HG03565 (cell line): ENCODE measurements at regions not wholly inside any gene's neighbourhood (a gene's known extent, or its start where the extent isn't known, plus 50 kb on each side); places are given as distances from the start of the nearest gene placed in this dataset.
A peak's percentile ranks its signal among the peaks of the same experiment; 100 is the strongest.
"Not testable (repeated sequence)": the region's sequence is repeated elsewhere in the genome, so short reads cannot be mapped to it uniquely, and the experiment has no call there.

Experiments
- ATAC-seq: cut with Tn5 transposase; IDR thresholded peaks from one replicate; pipeline ENCODE4 v1.9.1; 2021; ENCODE audit warnings: mild to moderate bottlenecking, moderate library complexity; ENCODE audit not compliant: unreplicated experiment

DNA sequence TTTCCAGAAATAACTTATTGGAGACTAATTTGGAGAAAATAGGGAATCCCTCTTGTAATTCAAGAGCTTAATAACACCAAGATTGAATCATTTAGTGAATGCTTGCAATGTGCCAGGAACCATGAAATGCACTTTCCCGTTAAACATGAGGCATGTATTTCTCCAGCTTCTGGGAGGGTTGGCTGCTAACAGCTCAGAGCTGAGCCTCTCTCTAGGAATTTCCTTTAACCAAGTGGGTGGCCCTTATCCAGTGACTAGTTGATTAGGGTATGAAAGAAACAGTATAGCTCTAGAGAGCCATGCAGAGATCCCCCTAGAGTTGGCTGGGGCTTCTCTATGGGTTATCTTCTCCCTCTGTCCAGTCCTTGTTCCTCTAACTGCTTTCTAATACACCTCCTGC lies 356.4 kb upstream of the GOT2 start:
- no peak for ATAC-seq

- ATAC-seq: no peak
Observed at GRCh38 chr16:59088431-59088830, 354.3 kb upstream of the GOT2 start.

- ATAC-seq: no peak
Observed at GRCh38 chr16:59087641-59088040, 353.5 kb upstream of the GOT2 start.

DNA sequence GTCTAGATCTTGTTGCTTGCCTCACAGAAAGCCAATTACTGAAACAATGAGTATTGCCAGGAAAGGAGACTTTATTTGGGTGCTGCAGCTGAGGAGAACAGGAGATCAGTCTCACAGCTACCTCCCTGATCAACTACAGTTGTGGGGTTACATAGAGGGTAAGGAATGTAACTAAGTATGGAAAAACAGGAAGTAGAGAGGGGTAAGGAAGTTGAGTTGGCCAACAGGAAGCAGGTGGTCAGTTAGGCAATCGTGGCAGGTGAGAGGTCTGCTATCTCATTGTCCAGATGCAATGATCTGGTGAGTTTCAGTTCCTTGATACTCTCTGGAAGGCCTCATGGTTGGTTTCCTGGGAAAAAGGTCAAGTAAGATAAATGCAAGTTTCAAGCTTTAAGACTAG lies 333.1 kb upstream of the GOT2 start:
- no peak for ATAC-seq

- ATAC-seq: no peak
Observed at GRCh38 chr16:59060207-59060606, 326.1 kb upstream of the GOT2 start.

GRCh38 chr16:59058250-59058649 lies 324.1 kb upstream of the GOT2 start:
- ATAC-seq: no peak

DNA sequence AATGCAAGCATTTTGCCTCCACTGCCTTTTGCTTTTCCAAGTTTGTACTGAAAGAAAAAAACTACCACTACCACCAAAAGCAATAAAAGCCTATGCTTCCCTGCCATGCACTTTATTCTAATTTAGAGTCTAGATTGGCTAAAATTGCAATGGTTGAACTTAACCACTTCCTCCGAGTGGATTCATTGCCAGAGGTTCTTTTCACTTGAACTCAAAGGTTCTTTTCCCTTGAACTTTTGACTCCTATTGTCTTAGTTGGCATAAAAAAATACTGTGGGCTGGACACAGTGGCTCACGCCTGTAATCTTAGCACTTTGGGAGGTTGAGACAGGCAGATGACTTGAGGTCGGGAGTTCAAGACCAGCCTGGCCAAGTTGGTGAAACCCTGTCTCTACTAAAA lies 319.8 kb upstream of the GOT2 start:
- no peak for ATAC-seq

DNA sequence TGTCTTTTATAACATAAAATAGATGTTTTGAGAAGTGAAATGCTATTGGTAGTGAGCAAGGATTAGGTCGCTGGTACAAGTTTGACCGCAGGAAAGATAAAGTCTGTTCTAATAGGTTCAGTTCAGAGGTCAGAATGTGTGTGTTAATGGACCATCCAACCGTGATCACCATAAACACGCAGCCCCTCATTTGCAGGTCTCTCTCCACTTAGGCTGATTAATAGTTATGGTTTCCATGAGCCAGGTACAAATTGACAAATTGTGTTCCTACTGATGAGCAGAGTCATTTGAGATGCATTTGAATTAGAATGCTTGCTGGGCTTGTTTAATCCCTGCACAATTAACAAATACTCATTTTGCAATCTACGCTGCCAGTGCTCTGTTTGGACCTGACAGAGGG lies 318.1 kb upstream of the GOT2 start:
- no peak for ATAC-seq

DNA sequence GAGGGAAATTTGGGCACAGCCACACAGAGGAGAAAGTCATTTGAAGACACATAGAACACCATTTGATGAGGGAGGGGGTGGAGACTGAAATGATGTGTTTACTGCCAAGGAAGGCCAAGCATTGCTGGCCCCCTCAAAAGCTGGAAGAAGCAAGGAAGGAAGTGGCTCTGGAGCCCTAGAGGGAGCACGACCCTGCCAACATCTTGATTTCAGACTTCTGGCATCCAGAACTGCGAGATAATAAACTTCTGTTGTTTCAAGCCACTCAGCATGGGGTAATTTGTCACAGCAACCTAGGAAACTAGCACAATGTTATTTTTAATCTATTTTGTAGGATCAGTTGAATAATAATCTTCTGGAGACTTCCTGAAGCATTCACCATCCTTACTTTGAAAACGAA lies 314.8 kb upstream of the GOT2 start:
- ATAC-seq: no peak

DNA sequence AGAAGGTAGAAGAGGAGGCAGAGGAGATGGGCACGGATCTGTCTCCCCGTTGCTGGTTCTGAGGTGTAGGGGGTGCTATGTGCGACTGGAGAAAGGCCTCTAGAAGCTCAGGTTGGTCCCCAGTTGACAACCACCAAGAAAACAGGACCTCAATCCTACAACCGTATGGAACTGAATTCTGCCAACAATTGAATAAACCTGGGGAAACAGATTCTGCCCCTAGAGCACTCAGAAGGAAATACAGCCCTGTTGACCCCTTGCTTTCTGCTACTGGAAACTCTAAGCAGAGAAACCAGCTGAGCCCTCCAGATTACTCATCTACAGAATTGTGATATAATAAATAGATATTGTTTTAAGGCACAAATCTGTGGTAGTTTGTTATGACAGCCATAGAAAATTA lies 313.0 kb upstream of the GOT2 start:
- ATAC-seq: no peak

- ATAC-seq: no peak
Observed at GRCh38 chr16:59046335-59046734, 312.2 kb upstream of the GOT2 start.

DNA sequence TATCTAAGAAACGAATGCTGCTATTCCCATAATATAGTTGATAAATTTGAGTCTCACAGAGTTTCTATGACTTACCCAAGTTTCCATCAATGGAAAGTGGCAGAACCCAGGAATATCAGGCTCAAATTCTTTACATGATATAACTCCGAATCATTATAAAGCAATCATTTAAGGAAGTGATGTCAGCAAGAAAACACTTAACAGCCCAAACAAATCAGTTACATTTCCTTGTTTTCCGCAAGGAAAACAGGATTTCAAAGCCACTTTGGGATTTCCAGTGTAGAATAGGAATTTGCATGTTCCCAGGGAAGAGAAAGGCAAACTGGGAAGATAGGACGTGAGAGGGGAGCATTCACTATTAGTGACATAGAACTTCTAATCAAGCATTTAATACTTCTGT lies 311.4 kb upstream of the GOT2 start:
- ATAC-seq: no peak

DNA sequence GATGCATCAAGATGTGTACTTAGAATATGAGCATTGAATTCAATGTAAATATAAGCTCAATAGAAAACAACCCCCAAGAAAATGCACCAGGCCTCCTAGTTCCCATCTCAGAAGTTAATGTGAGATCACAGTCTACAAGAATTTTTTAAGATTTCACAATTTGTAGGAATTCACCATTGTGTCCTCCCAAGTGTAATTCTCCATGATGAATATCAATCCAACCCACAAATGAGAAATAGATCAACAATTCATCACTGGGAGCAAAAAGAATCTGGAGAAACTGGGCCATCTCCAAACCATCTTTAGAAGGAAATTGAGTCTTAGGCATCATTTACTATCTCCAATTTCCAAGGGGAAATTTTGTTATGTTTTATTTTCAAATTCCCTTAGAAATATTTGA lies 310.5 kb upstream of the GOT2 start:
- no peak for ATAC-seq

GRCh38 chr16:59042301-59042700 lies 308.2 kb upstream of the GOT2 start:
- ATAC-seq: no peak

DNA sequence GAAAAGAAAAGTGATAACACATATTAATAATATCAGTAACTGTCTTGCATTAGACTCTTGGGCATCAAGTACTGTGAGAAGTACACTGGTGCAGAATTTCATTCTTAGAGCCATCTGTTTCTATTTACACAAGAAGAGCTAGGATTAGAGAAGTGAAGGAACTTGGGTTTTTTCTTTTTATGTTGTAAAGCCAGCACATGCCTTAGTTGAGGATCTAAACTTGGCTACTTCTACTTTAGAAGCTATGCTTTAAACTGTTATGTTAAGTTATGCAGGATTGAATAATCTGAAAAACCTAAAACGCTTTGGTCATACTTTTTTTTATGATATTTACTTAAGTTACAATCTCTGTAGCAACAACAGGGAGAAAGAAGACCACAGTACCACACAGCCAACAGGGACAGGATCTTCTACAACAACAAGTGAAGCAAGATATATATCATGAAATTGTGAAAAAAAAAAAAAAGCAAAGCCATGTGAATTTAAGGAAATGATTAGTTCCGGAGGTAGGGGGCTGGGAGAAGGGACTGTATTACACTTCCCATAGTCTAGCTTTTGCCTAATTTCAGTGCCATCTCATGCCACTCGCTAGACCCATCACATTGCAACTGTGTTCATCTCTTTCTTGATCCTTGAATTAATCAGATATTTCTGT lies 305.1 kb upstream of the GOT2 start:
- no peak for ATAC-seq

DNA sequence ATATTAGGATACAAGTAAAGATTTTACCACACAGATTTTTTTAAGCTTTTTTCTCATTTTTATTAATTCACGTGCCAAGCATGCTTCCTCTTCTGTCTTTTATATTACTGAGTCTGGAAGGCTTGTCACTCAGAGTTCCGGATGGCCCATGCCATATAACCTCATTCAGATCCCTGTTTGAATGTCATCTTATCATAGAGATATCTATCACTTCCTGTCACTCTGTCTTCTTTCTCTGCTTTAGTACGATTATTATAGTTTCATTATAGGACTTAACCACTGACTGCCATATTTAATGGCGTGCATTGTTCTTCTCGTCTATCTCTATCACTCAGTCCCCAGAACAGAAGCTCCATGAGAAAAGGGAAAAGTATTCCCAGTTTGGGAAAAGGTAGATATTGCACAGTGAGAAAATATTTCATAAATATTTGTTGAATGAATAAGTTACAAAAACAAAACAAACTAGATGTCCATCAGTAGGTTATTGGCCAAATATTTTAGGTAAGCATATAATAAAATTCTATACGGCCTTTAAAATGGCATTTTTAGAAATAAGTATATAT lies 296.9 kb upstream of the GOT2 start:
- ATAC-seq: no peak

DNA sequence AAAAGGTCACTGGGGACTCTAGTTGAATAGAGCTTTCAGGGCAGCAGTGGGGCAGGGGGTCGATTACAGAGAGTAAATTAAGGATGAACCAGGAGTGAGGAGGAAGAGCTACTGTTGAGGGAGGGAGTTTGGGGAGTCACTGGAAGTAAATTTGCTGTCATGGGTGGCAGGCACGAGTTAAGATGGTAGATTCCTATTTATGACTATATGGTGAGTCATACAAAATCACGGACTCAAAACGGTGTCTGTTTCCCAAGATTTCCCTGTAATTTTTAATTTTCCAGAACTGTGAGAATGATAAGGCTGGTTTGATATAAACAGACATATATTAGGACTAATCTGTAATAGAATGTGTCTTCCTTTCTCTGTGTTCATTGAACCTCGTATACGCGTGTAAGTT lies 287.6 kb upstream of the GOT2 start:
- no peak for ATAC-seq

DNA sequence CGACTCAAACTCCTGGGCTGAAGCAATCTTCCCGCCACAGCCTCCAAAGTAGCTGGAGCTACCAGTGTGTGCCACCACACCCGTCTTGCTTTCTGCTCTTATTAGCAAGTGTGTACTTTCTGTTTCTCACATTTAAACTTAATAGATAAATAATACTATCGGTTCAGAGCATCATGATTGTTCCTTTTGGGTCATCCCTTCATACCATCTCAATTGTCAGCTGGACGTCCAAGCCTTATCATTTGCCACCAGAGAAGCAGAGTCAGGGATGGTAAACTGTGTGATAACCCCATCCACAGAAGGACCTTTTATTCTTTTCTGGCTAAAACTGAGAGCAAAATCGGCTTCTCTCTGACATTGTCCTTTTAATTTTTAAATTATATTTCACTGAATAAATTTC lies 279.8 kb upstream of the GOT2 start:
- ATAC-seq: no peak

DNA sequence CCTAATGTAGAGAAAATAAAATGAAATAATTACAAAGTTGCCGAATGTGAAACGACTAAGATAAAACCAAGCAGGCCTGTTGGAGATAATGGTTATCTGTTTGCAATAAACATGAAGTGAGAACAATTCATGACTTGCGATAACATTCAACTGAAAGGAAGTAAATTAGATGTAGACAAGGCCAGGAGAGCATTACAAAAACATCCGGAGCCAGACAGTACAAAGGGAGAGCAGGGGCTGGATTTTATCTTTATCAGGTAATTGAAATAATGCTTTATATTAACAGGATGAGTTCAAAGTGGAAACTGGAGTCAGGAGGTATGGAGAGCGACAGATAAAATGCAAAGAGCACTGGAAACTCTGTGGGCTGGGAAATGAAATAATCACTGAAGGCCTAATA lies 265.6 kb upstream of the GOT2 start:
- ATAC-seq: no peak

DNA sequence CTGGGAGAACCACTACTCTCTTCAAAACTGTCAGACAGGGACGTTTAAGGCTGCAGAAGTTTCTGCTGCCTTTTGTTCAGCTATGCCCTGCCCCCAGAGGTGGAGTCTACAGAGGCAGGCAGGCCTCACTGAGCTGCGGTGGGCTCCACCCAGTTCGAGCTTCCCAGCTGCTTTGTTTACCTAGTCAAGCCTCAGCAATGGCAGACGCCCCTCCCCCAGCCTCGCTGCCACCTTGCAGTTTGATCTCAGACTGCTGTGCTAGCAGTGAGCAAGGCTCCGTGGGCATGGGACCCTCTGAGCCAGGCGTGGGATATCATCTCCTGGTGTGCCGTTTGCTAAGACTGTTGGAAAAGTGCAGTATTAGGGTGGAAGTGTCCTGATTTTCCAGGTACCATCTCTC lies 258.6 kb upstream of the GOT2 start:
- ATAC-seq: not testable (repeated sequence)

GRCh38 chr16:58983181-58983965 lies 249.3 kb upstream of the GOT2 start:
- not testable (repeated sequence) for ATAC-seq

GRCh38 chr16:58970775-58971174 lies 236.7 kb upstream of the GOT2 start:
- ATAC-seq: peak; percentile 78
